ENCODE measurements at regions not wholly inside any gene's neighbourhood (a gene's known extent, or its start where the extent isn't known, plus 50 kb on each side); places are given as distances from the start of the nearest gene placed in this dataset.
"Not testable (repeated sequence)": the region's sequence is repeated elsewhere in the genome, so short reads cannot be mapped to it uniquely, and the experiment has no call there.

- CTCF ChIA-PET (ENCODE audit: partially characterized antibody): no interaction called here
- Histone ChIP-seq H3K4me3 (ENCODE audit: low read length in 2 of 2) (no peak overlapping the region), H3K9me3 (ENCODE audit: control insufficient read depth in 1 of 2, low read length in 2 of 2) (no peaks in the 10 kb centered on the region), H3K27ac (ENCODE audit: low read depth, low read length) (no peak overlapping the region), H3K4me1 (ENCODE audit: insufficient read depth, low read length) (no peaks in the 10 kb centered on the region), H3K36me3 (ENCODE audit: insufficient read depth, low read length) (no peaks in the 10 kb centered on the region), H3K27me3 (ENCODE audit: insufficient read depth, low read length) (no peaks in the 10 kb centered on the region)
- H3K9me3 Mint-ChIP-seq: peaks cover 0 to 29% (median 6%) of the 10 kb centered on the region in 8 donors
- no peak overlapping the region for H3K27ac Mint-ChIP-seq
- intact Hi-C loops (cut with micrococcal nuclease): no loop called here
- H3K4me1 Mint-ChIP-seq: no peaks in the 10 kb centered on the region
- no peaks in the 10 kb centered on the region for H3K27me3 Mint-ChIP-seq
- H3K4me3 Mint-ChIP-seq: no peak overlapping the region
- POLR2A ChIA-PET (ENCODE audit: partially characterized antibody): no interaction called here
- no peak for DNase-seq
- no peaks in the 10 kb centered on the region for H3K36me3 Mint-ChIP-seq
These were observed 194.7 kb upstream of the MME start for GRCh38 chr3:154885418-154885817.

- intact Hi-C loops (cut with micrococcal nuclease): no loop called here
- Mint-ChIP-seq H3K4me3 (no peak overlapping the region), H3K4me1 (no peaks in the 10 kb centered on the region), H3K36me3 (no peaks in the 10 kb centered on the region), H3K27me3 (no peaks in the 10 kb centered on the region), H3K27ac (no peak overlapping the region), H3K9me3 (peaks cover 0 to 27% (median 7%) of the 10 kb centered on the region in 8 donors)
- no peaks in the 10 kb centered on the region for H3K36me3 ChIP-seq (ENCODE audit: insufficient read depth, low read length)
- no peak overlapping the region for H3K27ac ChIP-seq (ENCODE audit: low read depth, low read length)
- ChIA-PET CTCF (ENCODE audit: partially characterized antibody) (no interaction called here), POLR2A (ENCODE audit: partially characterized antibody) (no interaction called here)
- no peaks in the 10 kb centered on the region for H3K4me1 ChIP-seq (ENCODE audit: insufficient read depth, low read length)
- no peak for DNase-seq
- H3K27me3 ChIP-seq (ENCODE audit: insufficient read depth, low read length): no peaks in the 10 kb centered on the region
- H3K9me3 ChIP-seq (ENCODE audit: control insufficient read depth in 1 of 2, low read length in 2 of 2): no peaks in the 10 kb centered on the region
- no peak overlapping the region for H3K4me3 ChIP-seq (ENCODE audit: low read length in 2 of 2)
These were observed 195.2 kb upstream of the MME start for GRCh38 chr3:154884952-154885351.

GRCh38 chr3:154875142-154875541, 205.0 kb upstream of the MME start:
- CTCF ChIA-PET (ENCODE audit: partially characterized antibody): interaction anchor here (0.6 kb wide), 1 partner anchor 48 kb away, joined by 3 read pairs; no protein-coding TSS in a partner anchor

GRCh38 chr3:154872696-154873095, 207.4 kb upstream of the MME start:
- H3K4me3 Mint-ChIP-seq: no peak overlapping the region
- Histone ChIP-seq H3K36me3 (ENCODE audit: insufficient read depth, low read length) (no peaks in the 10 kb centered on the region), H3K27ac (ENCODE audit: low read depth, low read length) (no peak overlapping the region), H3K27me3 (ENCODE audit: insufficient read depth, low read length) (no peaks in the 10 kb centered on the region), H3K9me3 (ENCODE audit: control insufficient read depth in 1 of 2, low read length in 2 of 2) (no peaks in the 10 kb centered on the region), H3K4me3 (ENCODE audit: low read length in 2 of 2) (no peak overlapping the region), H3K4me1 (ENCODE audit: insufficient read depth, low read length) (no peaks in the 10 kb centered on the region)
- H3K4me1 Mint-ChIP-seq: no peaks in the 10 kb centered on the region
- ChIA-PET POLR2A (ENCODE audit: partially characterized antibody) (no interaction called here), CTCF (ENCODE audit: partially characterized antibody) (no interaction called here)
- intact Hi-C loops (cut with micrococcal nuclease): no loop called here
- no peak for DNase-seq
- no peak overlapping the region for H3K27ac Mint-ChIP-seq
- H3K9me3 Mint-ChIP-seq: peaks cover 0 to 15% (median 4%) of the 10 kb centered on the region in 8 donors
- H3K27me3 Mint-ChIP-seq: no peaks in the 10 kb centered on the region
- H3K36me3 Mint-ChIP-seq: no peaks in the 10 kb centered on the region

More at GRCh38 chr3:154875142-154875541, 205.0 kb upstream of the MME start:
- no peaks in the 10 kb centered on the region for H3K9me3 ChIP-seq (ENCODE audit: control insufficient read depth in 1 of 2, low read length in 2 of 2)
- H3K27ac ChIP-seq (ENCODE audit: low read depth, low read length): no peak overlapping the region
- peaks cover 0 to 3% of the 10 kb centered on the region in 2 donors for H3K36me3 Mint-ChIP-seq
- no peaks in the 10 kb centered on the region for H3K4me1 ChIP-seq (ENCODE audit: insufficient read depth, low read length)
- no peaks in the 10 kb centered on the region for H3K36me3 ChIP-seq (ENCODE audit: insufficient read depth, low read length)
- POLR2A ChIA-PET (ENCODE audit: partially characterized antibody): no interaction called here
- no peak overlapping the region for H3K27ac Mint-ChIP-seq
- H3K4me3 Mint-ChIP-seq: no peak overlapping the region
- intact Hi-C loops (cut with micrococcal nuclease): no loop called here
- no peak overlapping the region for H3K4me3 ChIP-seq (ENCODE audit: low read length in 2 of 2)
- no peaks in the 10 kb centered on the region for H3K27me3 Mint-ChIP-seq
- H3K4me1 Mint-ChIP-seq: no peaks in the 10 kb centered on the region
- no peaks in the 10 kb centered on the region for H3K27me3 ChIP-seq (ENCODE audit: insufficient read depth, low read length)
- peaks cover 0 to 24% (median 12%) of the 10 kb centered on the region in 8 donors for H3K9me3 Mint-ChIP-seq
- no peak for DNase-seq

- Mint-ChIP-seq H3K9me3 (peaks cover 0 to 10% (median 4%) of the 10 kb centered on the region in 8 donors), H3K27ac (no peak overlapping the region), H3K27me3 (no peaks in the 10 kb centered on the region), H3K4me3 (no peak overlapping the region), H3K4me1 (no peaks in the 10 kb centered on the region), H3K36me3 (no peaks in the 10 kb centered on the region)
- DNase-seq: no peak
- Histone ChIP-seq H3K4me1 (ENCODE audit: insufficient read depth, low read length) (no peaks in the 10 kb centered on the region), H3K4me3 (ENCODE audit: low read length in 2 of 2) (no peak overlapping the region), H3K27me3 (ENCODE audit: insufficient read depth, low read length) (no peaks in the 10 kb centered on the region), H3K36me3 (ENCODE audit: insufficient read depth, low read length) (no peaks in the 10 kb centered on the region), H3K9me3 (ENCODE audit: control insufficient read depth in 1 of 2, low read length in 2 of 2) (no peaks in the 10 kb centered on the region), H3K27ac (ENCODE audit: low read depth, low read length) (no peak overlapping the region)
- ChIA-PET CTCF (ENCODE audit: partially characterized antibody) (no interaction called here), POLR2A (ENCODE audit: partially characterized antibody) (no interaction called here)
- intact Hi-C loops (cut with micrococcal nuclease): no loop called here
These were observed 208.0 kb upstream of the MME start for GRCh38 chr3:154872074-154872473.

- no peak for DNase-seq
- intact Hi-C loops (cut with micrococcal nuclease): no loop called here
- no peak overlapping the region for H3K4me3 ChIP-seq (ENCODE audit: low read length in 2 of 2)
- Mint-ChIP-seq H3K9me3 (peaks cover 0 to 4% (median 0%) of the 10 kb centered on the region in 8 donors), H3K4me1 (no peaks in the 10 kb centered on the region), H3K36me3 (no peaks in the 10 kb centered on the region), H3K27ac (no peak overlapping the region), H3K4me3 (no peak overlapping the region), H3K27me3 (no peaks in the 10 kb centered on the region)
- H3K9me3 ChIP-seq (ENCODE audit: control insufficient read depth in 1 of 2, low read length in 2 of 2): no peaks in the 10 kb centered on the region
- POLR2A ChIA-PET (ENCODE audit: partially characterized antibody): no interaction called here
- H3K36me3 ChIP-seq (ENCODE audit: insufficient read depth, low read length): no peaks in the 10 kb centered on the region
- no peaks in the 10 kb centered on the region for H3K4me1 ChIP-seq (ENCODE audit: insufficient read depth, low read length)
- no peak overlapping the region for H3K27ac ChIP-seq (ENCODE audit: low read depth, low read length)
- no peaks in the 10 kb centered on the region for H3K27me3 ChIP-seq (ENCODE audit: insufficient read depth, low read length)
- CTCF ChIA-PET (ENCODE audit: partially characterized antibody): no interaction called here
These were observed 215.2 kb upstream of the MME start for GRCh38 chr3:154864947-154865346.

- no peak overlapping the region for H3K4me3 ChIP-seq (ENCODE audit: low read length in 2 of 2)
- no peaks in the 10 kb centered on the region for H3K4me1 ChIP-seq (ENCODE audit: insufficient read depth, low read length)
- intact Hi-C loops (cut with micrococcal nuclease): no loop called here
- no peaks in the 10 kb centered on the region for H3K36me3 Mint-ChIP-seq
- no peak overlapping the region for H3K27ac Mint-ChIP-seq
- no peak for DNase-seq
- H3K27me3 Mint-ChIP-seq: no peaks in the 10 kb centered on the region
- H3K27me3 ChIP-seq (ENCODE audit: insufficient read depth, low read length): no peaks in the 10 kb centered on the region
- H3K9me3 Mint-ChIP-seq: peaks cover 0 to 7% (median 1%) of the 10 kb centered on the region in 8 donors
- H3K27ac ChIP-seq (ENCODE audit: low read depth, low read length): no peak overlapping the region
- ChIA-PET CTCF (ENCODE audit: partially characterized antibody) (no interaction called here), POLR2A (ENCODE audit: partially characterized antibody) (no interaction called here)
- H3K4me3 Mint-ChIP-seq: no peak overlapping the region
- H3K9me3 ChIP-seq (ENCODE audit: control insufficient read depth in 1 of 2, low read length in 2 of 2): no peaks in the 10 kb centered on the region
- no peaks in the 10 kb centered on the region for H3K4me1 Mint-ChIP-seq
- H3K36me3 ChIP-seq (ENCODE audit: insufficient read depth, low read length): no peaks in the 10 kb centered on the region
These were observed 217.9 kb upstream of the MME start for GRCh38 chr3:154862265-154862664.

- H3K27ac ChIP-seq (ENCODE audit: low read depth, low read length); H3K9me3 Mint-ChIP-seq; H3K4me1 Mint-ChIP-seq; CTCF ChIA-PET (ENCODE audit: partially characterized antibody); intact Hi-C loops (cut with micrococcal nuclease); H3K27ac Mint-ChIP-seq; H3K4me3 Mint-ChIP-seq; H3K27me3 ChIP-seq (ENCODE audit: insufficient read depth, low read length); DNase-seq; H3K36me3 ChIP-seq (ENCODE audit: insufficient read depth, low read length); H3K4me1 ChIP-seq (ENCODE audit: insufficient read depth, low read length); H3K27me3 Mint-ChIP-seq; H3K4me3 ChIP-seq (ENCODE audit: low read length in 2 of 2); H3K36me3 Mint-ChIP-seq; H3K9me3 ChIP-seq (ENCODE audit: control insufficient read depth in 1 of 2, low read length in 2 of 2); POLR2A ChIA-PET (ENCODE audit: partially characterized antibody): not testable (repeated sequence)
These were observed 227.1 kb upstream of the MME start for GRCh38 chr3:154852998-154853397.
